ENCODE measurements at regions not wholly inside any gene's neighbourhood (a gene's known extent, or its start where the extent isn't known, plus 50 kb on each side); places are given as distances from the start of the nearest gene placed in this dataset.

DNA sequence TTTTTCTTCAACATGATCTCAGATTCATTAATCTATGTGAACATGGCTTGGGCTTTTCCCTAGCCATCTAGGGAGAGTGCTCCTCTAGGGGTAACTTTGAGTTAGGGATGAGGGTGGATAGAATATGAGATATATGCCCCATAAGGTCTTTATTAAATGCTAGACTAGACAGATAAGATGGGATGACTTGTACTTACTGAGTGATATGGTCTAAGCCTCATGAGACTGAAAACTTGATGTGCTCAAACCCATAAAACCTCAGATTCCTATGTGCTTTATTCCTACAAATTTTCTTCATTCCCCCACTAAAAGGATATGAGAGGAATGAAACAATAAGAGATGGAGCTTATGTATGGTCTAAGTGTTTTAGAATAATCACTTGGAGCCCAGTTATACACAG lies 386.6 kb downstream of the YTHDC2 start:
- no peak overlapping the region for H3K4me3 ChIP-seq (ENCODE audit: low read depth, low read length)
- DNase-seq (ENCODE audit: low read depth), result no peak
- TF ChIP-seq, protein P1, sequence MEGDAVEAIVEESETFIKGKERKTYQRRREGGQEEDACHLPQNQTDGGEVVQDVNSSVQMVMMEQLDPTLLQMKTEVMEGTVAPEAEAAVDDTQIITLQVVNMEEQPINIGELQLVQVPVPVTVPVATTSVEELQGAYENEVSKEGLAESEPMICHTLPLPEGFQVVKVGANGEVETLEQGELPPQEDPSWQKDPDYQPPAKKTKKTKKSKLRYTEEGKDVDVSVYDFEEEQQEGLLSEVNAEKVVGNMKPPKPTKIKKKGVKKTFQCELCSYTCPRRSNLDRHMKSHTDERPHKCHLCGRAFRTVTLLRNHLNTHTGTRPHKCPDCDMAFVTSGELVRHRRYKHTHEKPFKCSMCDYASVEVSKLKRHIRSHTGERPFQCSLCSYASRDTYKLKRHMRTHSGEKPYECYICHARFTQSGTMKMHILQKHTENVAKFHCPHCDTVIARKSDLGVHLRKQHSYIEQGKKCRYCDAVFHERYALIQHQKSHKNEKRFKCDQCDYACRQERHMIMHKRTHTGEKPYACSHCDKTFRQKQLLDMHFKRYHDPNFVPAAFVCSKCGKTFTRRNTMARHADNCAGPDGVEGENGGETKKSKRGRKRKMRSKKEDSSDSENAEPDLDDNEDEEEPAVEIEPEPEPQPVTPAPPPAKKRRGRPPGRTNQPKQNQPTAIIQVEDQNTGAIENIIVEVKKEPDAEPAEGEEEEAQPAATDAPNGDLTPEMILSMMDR (IDR thresholded peaks at IDR 0.05; ENCODE audit: insufficient read depth, low read length), result no peak

DNA sequence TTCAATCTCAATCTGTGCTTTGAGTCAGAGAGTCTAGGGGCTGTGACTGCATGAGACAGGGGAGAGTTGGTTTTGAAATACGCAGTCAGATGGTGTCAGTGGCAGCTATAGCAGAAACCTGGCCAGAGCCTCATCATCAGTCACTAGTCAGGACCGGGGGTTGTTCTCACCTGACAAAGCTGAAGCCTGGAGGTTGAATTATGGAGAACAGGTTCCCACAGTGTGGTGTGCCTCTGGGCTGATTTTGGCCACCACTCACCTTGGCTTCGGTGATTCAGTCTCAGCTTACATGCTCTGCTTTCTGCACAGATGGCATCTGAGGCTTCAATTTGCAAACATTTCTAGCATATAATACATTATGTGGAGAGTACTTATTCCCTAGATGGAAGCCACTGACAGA lies 387.3 kb downstream of the YTHDC2 start:
- TF ChIP-seq, protein P1 (IDR thresholded peaks at IDR 0.05; ENCODE audit: insufficient read depth, low read length), result no peak
- no peak for DNase-seq (ENCODE audit: low read depth)
- H3K4me3 ChIP-seq (ENCODE audit: low read depth, low read length), result no peak overlapping the region

DNA sequence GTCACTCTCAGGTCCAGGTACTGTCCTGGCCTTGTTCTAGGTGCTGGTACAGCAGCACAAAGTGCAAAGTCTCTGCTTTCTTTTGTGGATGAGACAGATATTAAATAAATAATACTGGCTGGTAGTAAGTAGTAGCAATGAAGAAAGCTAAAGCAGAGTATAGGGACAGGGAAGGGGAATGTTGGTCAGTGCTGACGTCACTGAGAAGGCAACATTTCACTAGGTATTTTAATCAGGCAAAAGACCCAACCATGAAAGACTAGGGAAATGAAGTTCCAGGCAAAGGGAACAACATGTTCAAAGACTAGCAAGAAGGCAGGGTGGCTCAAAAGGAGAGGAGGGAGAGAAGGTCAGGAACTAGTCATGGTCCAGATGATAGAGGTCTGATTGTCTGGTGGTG lies 388.2 kb downstream of the YTHDC2 start:
- no peak overlapping the region for H3K4me3 ChIP-seq (ENCODE audit: low read depth, low read length)
- TF ChIP-seq, protein P1 (IDR thresholded peaks at IDR 0.05; ENCODE audit: insufficient read depth, low read length), result no peak
- DNase-seq (ENCODE audit: low read depth), result no peak

DNA sequence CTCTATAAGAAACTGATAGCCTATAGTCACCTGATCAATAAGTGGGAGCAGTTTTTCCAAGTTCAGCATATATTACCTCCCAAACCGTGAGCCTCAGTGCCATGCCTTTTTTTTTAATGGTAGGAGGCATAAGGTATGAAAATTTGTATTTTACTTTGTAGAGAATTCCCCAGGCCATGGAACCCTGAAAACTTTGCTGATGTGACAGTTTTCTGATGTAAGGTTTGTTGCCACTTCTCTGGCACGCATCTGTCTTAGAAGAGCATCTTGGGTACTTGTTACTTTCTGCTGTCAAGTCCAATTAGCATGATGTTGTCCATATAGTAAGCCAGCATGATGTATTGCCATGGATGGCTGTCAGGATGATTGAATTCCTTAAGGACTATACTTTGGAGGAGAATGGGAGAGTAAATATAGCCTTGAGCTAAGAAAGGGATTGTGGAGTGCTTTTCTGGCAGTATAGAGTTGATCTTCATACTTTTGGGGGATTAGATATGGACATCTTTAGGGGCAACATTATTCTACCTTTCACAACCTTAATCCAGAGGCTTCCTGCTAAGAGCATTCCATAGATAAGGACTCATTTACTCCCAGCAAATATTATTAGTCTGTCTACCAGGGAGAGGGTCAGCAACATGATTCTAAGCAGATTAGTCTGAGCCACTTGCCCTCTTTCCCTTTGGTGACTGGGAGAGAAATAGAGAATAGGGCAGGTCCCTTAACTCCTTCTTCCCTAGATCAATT lies 389.6 kb downstream of the YTHDC2 start:
- TF ChIP-seq, protein P1 (IDR thresholded peaks at IDR 0.05; ENCODE audit: insufficient read depth, low read length), result no peak
- no peak overlapping the region for H3K4me3 ChIP-seq (ENCODE audit: low read depth, low read length)
- no peak for DNase-seq (ENCODE audit: low read depth)

DNA sequence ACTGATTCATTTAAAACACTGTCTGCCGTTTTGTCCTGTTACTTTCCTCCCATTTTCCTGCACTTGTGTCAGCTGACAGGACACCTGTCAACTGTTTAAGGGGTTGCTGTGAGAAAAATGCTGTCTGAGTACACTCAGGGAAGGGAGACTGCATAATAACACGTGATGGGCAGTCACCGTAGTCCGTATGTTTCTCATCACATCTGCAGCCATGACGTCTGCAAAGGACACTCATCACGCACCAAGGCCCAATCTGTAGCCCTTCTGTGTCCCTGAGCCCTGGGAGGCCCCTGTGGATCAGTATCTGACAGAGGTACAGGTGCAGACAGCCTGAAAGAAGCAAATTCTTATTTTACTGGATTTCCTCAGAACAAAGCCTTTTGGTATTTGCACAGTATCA lies 396.3 kb downstream of the YTHDC2 start:
- TF ChIP-seq, protein P1 (IDR thresholded peaks at IDR 0.05; ENCODE audit: insufficient read depth, low read length), result no peak
- DNase-seq (ENCODE audit: low read depth), result no peak
- H3K4me3 ChIP-seq (ENCODE audit: low read depth, low read length), result no peak overlapping the region

DNA sequence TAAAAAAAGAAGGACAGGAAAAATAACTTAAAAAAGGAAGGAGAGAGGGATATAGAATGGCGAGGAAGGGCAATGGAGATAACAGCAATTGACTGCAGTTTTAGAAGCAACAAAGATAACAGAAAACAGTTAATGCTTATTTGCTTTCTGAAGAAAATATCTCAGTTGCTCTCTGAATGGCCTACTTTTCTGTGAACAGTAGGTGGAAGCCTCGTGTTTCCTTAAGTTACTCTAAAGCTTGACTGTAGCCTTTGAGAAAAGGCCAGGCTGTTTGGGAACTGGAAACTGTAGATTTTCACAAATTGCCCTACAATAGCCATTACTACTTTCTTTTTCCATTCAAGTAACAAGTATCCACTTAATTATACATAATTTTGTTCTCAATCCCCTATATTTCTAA lies 404.5 kb downstream of the YTHDC2 start:
- no peak overlapping the region for H3K4me3 ChIP-seq (ENCODE audit: low read depth, low read length)
- TF ChIP-seq, protein P1 (IDR thresholded peaks at IDR 0.05; ENCODE audit: insufficient read depth, low read length), result no peak
- DNase-seq (ENCODE audit: low read depth), result no peak

DNA sequence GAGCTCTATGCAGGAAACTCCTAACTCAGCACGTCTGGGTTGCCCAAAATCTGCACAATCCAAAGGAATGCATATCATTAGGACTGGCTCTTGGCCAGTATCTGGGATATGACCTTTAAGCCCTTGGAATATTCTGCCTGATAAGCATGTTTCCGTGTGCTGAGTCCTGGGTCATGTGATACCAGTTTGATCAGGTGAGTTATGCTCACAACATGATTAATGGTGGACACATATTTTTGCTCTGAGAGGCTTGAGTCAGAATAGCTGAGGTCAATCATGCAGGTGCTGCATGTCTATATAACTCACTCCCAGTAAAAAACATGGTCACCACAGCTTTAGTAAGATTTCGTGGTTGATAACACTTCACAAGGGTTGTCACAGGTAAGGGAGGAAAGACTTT lies 408.8 kb downstream of the YTHDC2 start:
- no peak overlapping the region for H3K4me3 ChIP-seq (ENCODE audit: low read depth, low read length)
- no peak for DNase-seq (ENCODE audit: low read depth)
- TF ChIP-seq, protein P1 (IDR thresholded peaks at IDR 0.05; ENCODE audit: insufficient read depth, low read length), result no peak

All from fibroblast of the aortic adventitia (primary cell).